Lung (tissue), 11 donors: ENCODE measurements at regions not wholly inside any gene's neighbourhood (a gene's known extent, or its start where the extent isn't known, plus 50 kb on each side); places are given as distances from the start of the nearest gene placed in this dataset.
A peak's percentile ranks its signal among the peaks of the same experiment; 100 is the strongest.
"Not testable (repeated sequence)": the region's sequence is repeated elsewhere in the genome, so short reads cannot be mapped to it uniquely, and the experiment has no call there.

Experiments
- ATAC-seq: fragments of 200-7000 bp; cut with Tn5 transposase; one replicate; pipeline ENCODE4 v1.9.1; 2020; ENCODE audit warnings: moderate number of reproducible peaks; ENCODE audit not compliant: insufficient read depth, low FRiP score
- DNase-seq, 3 donors: peaks; one replicate each; pipeline ENCODE4 v3.0.0-alpha.2; 2013 to 2017
- H3K27ac ChIP-seq, 2 donors: one replicate each; pipeline ENCODE4 v1.5.1; 2013; ENCODE audit warnings: mild to moderate bottlenecking in 2 of 2, moderate library complexity in 2 of 2, control low read depth in 1 of 2, inconsistent platforms in 1 of 2, low read depth in 1 of 2, low read length in 1 of 2
- H3K27me3 ChIP-seq, 3 donors: one replicate each; pipeline ENCODE4 v1.5.1; 2013; ENCODE audit warnings: low read length in 2 of 3; ENCODE audit not compliant: control insufficient read depth in 3 of 3, insufficient read depth in 3 of 3
- H3K36me3 ChIP-seq, 4 donors: one replicate each; pipeline ENCODE4 v1.5.1; 2013; ENCODE audit warnings: low read length in 4 of 4, mild to moderate bottlenecking in 1 of 4, moderate library complexity in 1 of 4; ENCODE audit not compliant: control insufficient read depth in 4 of 4, insufficient read depth in 4 of 4
- H3K4me1 ChIP-seq, 5 donors: one replicate each; pipeline ENCODE4 v1.5.1; 2013; ENCODE audit warnings: low read length in 5 of 5, mild to moderate bottlenecking in 2 of 5, moderate library complexity in 1 of 5; ENCODE audit not compliant: control insufficient read depth in 5 of 5, insufficient read depth in 5 of 5
- H3K4me3 ChIP-seq: one replicate; pipeline ENCODE4 v1.5.1; 2013; ENCODE audit warnings: mild to moderate bottlenecking, control low read depth, moderate library complexity
- H3K9ac ChIP-seq, 2 donors: one replicate each; pipeline ENCODE4 v1.5.1; 2013; ENCODE audit warnings: low read length in 2 of 2, control low read depth in 1 of 2; ENCODE audit not compliant: insufficient read depth in 1 of 2
- H3K9me3 ChIP-seq, 4 donors: one replicate each; pipeline ENCODE4 v1.5.1; 2013; ENCODE audit warnings: low read length in 3 of 4, mild to moderate bottlenecking in 1 of 4, moderate library complexity in 1 of 4; ENCODE audit not compliant: control insufficient read depth in 4 of 4, insufficient read depth in 3 of 4
- CTCF ChIP-seq: IDR thresholded peaks from 2 replicates; pipeline ENCODE4 v1.5.1; 2012; ENCODE audit warnings: mild to moderate bottlenecking; ENCODE audit errors: control extremely low read depth, extremely low read depth
- WGBS, 2 donors: extraction: QIAGEN DNeasy Blood & Tissue Kit; methylation state at CpG; one replicate each; pipeline ENCODE4 v1.1.7; 2013; 5-methylcytosine and 5-hydroxymethylcytosine counted together
- donor health status: control.
- donor health status: control.
- donor health status: Bipolar disorder and iron deficiency.
- donor health status: healthy.
- donor health status: DM: yes; HTN: yes; CAD: no.

DNA sequence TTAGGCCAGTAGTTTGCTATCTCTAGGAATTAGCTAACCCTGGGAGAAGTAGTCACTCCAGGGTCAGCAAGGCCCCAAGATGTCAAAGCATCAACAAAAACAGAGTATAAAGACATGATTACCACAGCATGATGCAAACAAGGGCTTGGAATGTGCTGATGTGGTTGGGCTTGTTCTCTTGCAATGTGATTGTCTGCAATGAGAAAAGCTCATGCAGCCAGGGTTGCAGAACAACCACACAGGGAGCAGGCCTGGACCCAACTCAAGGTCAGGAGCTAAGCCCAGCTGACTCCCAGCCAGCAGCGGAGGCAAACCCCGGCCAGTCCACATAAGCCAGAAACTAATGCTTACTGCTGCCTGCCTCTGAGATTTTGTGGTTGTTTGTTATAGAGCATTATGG, 132.4 kb upstream of the ZC3H12C start:
- no peak overlapping the region for H3K4me3 ChIP-seq
- peak; percentile 58 for ATAC-seq
- 68 to 76% methylated on average over 2 of the region's 2 CpGs for whole genome bisulfite sequencing, 2 donors
- H3K4me1 ChIP-seq: peaks cover 0 to 2% (median 0%) of the 10 kb centered on the region in 5 donors
- H3K27me3 ChIP-seq: no peaks in the 10 kb centered on the region
- H3K9me3 ChIP-seq: no peaks in the 10 kb centered on the region
- no peak overlapping the region for H3K27ac ChIP-seq
- H3K36me3 ChIP-seq: no peaks in the 10 kb centered on the region
- H3K9ac ChIP-seq: no peak overlapping the region
- DNase-seq: peak; percentile 42 to 73 (median 53)
- TF ChIP-seq CTCF: no peak

DNA sequence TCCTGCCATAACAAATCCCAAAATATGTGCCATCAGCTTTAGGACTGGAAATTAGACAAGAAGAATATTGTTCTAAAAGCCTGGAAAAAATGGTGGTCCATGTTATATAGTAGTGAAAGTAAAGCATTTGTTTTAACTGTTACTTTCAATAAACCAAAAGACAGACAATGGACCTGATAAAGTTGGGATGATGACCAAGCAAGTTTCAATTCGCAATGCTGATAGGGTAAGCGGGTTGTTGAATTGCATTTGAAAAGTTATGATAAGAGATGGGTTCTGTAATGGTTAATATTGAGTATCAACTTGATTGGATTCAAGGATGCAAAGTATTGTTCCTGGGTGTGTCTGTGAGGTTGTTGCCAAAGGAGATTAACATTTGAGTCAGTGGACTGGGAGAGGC, 131.9 kb upstream of the ZC3H12C start:
- H3K27ac ChIP-seq: no peak overlapping the region
- H3K4me3 ChIP-seq: no peak overlapping the region
- peaks cover 0 to 2% (median 0%) of the 10 kb centered on the region in 5 donors for H3K4me1 ChIP-seq
- no peak overlapping the region for H3K9ac ChIP-seq
- no peak for ATAC-seq
- no peak for DNase-seq
- no peak for TF ChIP-seq CTCF
- no peaks in the 10 kb centered on the region for H3K27me3 ChIP-seq
- H3K36me3 ChIP-seq: no peaks in the 10 kb centered on the region
- no peaks in the 10 kb centered on the region for H3K9me3 ChIP-seq
- 96 to 97% methylated on average over 2 of the region's 2 CpGs for WGBS, 2 donors

- Histone ChIP-seq H3K27ac (no peak overlapping the region), H3K9me3 (no peaks in the 10 kb centered on the region), H3K4me3 (no peak overlapping the region), H3K4me1 (peaks cover 0 to 2% (median 0%) of the 10 kb centered on the region in 5 donors), H3K27me3 (no peaks in the 10 kb centered on the region), H3K9ac (no peak overlapping the region), H3K36me3 (no peaks in the 10 kb centered on the region)
- no peak for TF ChIP-seq CTCF
- ATAC-seq (no peak), DNase-seq (no peak)
- WGBS, 2 donors: 95 to 96% methylated on average over 1 of the region's 1 CpG
Observed at GRCh38 chr11:109963101-109963500, 130.1 kb upstream of the ZC3H12C start.

DNA sequence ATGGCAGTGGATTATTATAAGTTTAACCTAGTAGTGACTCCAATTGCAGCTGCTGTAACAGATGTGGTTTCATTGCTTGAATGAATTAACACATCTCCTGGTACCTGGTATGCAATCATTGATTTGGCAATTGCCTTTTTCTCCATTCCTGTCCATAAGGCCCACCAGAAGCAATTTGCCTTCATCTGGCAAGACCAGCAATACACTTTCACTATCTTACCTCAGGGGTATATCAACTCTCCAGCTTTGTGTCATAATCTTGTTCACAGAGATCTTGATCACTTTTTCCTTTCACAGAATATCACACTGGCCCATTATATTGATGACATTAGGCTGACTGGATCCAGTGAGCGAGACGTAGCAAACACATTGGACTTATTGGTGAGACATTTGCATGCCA, 128.7 kb upstream of the ZC3H12C start:
- no peak overlapping the region for H3K9ac ChIP-seq
- peaks cover 0 to 2% (median 0%) of the 10 kb centered on the region in 5 donors for H3K4me1 ChIP-seq
- H3K4me3 ChIP-seq: no peak overlapping the region
- TF ChIP-seq CTCF: no peak
- no peak for DNase-seq
- no peak overlapping the region for H3K27ac ChIP-seq
- no peaks in the 10 kb centered on the region for H3K27me3 ChIP-seq
- 95 to 96% methylated on average over 2 of the region's 2 CpGs for WGBS, 2 donors
- H3K9me3 ChIP-seq: no peaks in the 10 kb centered on the region
- no peak for ATAC-seq
- H3K36me3 ChIP-seq: no peaks in the 10 kb centered on the region

DNA sequence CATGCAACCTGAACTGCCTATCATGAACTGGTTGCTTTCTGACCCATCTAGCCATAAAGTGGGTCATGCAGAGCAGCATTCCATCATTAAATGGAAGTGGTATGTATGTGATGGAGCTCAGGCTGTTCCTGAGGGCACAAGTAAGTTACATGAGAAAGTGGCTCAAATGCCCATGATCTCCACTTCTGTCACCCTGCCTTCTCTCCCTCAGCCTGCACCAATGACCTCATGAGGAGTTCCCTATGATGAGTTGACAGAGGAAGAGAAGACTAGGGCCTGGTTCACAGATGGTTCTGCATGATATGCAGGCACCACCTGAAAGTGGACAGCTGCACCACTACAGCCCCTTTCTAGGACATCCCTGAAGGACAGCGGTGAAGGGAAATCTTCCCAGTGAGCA, 127.7 kb upstream of the ZC3H12C start:
- not testable (repeated sequence) for H3K27me3 ChIP-seq, H3K27ac ChIP-seq, H3K9ac ChIP-seq, DNase-seq, H3K4me1 ChIP-seq, H3K36me3 ChIP-seq, H3K9me3 ChIP-seq, H3K4me3 ChIP-seq, ATAC-seq
- 97 to 100% methylated on average over 1 of the region's 1 CpG for WGBS, 2 donors

GRCh38 chr11:109965926-109966325, 127.3 kb upstream of the ZC3H12C start:
- ATAC-seq, DNase-seq: not testable (repeated sequence)
- 90 to 95% methylated on average over 2 of the region's 2 CpGs for WGBS, 2 donors

More at GRCh38 chr11:109965926-109966325, 127.3 kb upstream of the ZC3H12C start:
- H3K27me3 ChIP-seq, H3K9me3 ChIP-seq, H3K27ac ChIP-seq, H3K9ac ChIP-seq, H3K4me1 ChIP-seq, H3K4me3 ChIP-seq, H3K36me3 ChIP-seq: not testable (repeated sequence)
